Stimulated activated CD4-positive, alpha-beta T cell treated with anti-CD3 and anti-CD28 coated beads, Interleukin-1b, Interleukin-23, amount 100 ng/mL, for 24 hours (primary cell): ENCODE measurements at regions not wholly inside any gene's neighbourhood (a gene's known extent, or its start where the extent isn't known, plus 50 kb on each side); places are given as distances from the start of the nearest gene placed in this dataset.

Experiments used
- DNase-seq, 4 experiments: peaks; one replicate each; pipeline ENCODE4 v3.0.0-alpha.2; 2020; ENCODE audit warnings: low read depth in 4 of 4, low spot score in 1 of 4

- no peak for DNase-seq
These were observed 107.7 kb downstream of the LBH start for GRCh38 chr2:30339071-30339470.

DNA sequence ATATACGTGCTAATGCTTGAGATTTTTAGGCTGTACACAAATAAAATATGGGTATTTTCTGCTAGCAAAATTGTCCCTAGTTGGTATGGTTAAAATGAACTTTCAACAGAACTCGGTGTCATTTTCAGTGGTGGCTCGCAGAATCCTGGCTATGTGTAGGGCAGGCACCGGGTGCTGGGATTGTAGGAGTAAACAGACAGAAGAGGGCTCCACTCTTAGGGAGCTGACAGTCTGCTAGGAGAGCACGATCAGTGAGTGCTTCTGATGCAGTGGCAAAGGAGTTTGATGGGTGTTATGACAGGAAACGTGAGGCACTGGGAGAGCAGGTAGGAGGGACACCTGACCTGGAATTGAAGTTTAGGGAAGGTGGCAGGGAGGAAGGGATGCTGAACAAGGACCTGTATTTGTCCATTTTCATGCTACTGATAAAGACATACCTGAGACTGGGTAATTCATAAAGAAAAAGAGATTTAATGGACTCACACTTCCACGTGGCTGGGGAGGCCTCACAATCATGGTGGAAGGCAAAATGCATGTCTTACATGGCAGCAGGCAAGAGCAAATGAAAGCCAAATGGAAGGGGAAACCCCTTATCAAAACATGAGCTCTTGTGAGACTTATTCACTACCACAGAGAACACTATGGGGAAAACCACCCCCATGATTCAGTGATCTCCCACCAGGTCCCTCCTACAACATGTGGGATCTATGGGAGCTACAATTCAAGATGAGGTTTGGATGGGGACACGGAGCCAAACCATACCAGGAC, 105.4 kb upstream of the LCLAT1 start:
- DNase-seq = no peak

DNA sequence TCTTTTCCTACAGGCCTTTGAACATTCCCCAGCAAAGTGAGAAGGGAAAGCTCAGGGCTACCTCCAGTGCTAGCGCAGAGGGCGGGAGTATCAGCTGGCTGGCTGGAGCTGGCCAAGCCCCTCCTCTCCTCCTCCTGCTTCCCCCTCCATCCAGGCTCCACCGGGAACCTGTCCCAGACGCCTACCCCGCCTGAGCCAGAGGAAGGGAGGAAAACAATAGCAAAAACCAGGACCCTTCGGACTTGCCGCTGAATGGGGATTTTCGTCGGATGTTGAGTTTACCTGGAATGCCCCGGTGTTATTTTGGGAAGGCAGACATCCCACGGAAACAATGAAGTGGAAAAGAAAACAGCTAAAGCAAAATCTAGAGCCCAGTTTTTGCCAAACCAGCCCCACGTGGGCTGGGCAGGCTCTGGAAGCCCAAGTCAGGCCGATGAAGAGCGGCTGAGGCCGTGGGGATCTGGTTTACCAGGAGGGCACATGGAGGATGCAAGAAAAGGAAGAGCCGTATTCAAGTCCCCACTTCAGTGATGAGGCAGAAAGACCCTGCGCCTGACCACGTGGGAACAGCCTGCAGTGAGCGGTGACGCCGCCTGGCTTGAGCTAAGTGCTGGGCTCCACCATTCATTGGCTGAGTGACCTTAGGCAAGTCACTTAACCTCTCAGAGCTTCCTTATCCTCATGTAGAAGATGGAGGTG, 100.4 kb upstream of the LCLAT1 start:
- DNase-seq = no peak

- DNase-seq = no peak
These were observed 98.2 kb upstream of the LCLAT1 start for GRCh38 chr2:30348825-30349224.

DNA sequence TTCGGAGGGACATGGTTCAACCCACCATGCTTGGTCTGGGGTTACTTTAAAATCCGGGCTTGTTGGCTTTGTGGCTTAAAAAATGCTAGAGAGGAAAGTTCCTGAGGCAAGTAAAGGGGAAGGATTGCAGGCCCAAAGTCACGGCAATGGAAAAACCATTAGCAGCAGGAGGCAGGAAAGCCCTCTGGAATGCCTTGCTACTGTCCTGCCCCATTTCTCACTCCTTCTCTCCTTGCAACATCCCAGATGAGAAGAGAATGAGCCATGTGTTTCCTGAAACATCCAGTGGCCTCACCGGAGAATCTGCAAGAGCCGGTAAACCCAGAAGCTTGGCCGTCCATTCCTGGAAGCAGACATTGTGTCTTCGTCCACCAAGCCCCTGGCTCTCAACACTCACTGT, 97.4 kb upstream of the LCLAT1 start:
- no peak for DNase-seq

GRCh38 chr2:30351116-30351515, 95.9 kb upstream of the LCLAT1 start:
- no peak for DNase-seq

GRCh38 chr2:30351949-30352348, 95.1 kb upstream of the LCLAT1 start:
- no peak for DNase-seq

DNA sequence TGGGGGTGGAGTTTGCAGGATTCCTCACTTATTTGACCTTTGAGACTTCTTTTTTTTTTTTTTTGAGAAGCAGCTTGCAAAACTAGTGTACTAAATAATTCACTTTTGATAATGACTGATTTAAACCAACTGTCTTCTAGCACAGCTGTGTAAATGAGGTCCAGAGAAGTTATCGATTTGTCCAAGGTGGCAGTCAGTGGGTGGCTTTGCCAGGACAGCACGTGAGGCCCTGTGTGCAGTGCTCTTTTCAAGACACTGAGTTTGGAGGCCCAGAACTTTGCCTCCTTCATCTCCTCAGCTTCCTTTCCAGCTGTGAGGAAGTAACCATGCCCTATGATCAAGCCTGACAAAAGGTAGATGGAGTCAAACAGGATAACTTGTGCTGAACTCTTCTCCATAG, 92.9 kb upstream of the LCLAT1 start:
- DNase-seq = no peak

- no peak for DNase-seq
These were observed 92.4 kb upstream of the LCLAT1 start for GRCh38 chr2:30354621-30355020.

GRCh38 chr2:30355306-30355705, 91.7 kb upstream of the LCLAT1 start:
- DNase-seq = no peak

- DNase-seq = no peak
These were observed 91.0 kb upstream of the LCLAT1 start for GRCh38 chr2:30356071-30356470.

DNA sequence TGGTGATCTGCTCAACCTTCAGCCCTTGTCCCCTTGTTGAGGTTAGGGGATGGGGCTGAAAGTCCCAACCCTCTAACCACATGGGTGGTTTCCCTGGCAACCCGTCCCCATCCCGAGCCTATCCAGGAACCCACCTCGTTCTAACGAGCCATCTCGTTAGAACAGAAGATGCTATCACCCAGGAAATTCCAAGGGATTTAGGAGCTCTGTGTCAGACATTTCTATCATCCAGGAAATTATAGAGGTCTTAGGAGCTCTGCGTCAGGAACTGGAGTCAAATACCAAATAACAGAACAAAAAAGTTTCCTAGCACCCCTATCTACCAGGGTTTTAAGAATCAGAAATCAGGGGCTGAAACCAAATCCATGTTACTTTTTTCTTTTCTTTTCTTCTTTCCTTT, 90.3 kb upstream of the LCLAT1 start:
- DNase-seq = no peak

DNA sequence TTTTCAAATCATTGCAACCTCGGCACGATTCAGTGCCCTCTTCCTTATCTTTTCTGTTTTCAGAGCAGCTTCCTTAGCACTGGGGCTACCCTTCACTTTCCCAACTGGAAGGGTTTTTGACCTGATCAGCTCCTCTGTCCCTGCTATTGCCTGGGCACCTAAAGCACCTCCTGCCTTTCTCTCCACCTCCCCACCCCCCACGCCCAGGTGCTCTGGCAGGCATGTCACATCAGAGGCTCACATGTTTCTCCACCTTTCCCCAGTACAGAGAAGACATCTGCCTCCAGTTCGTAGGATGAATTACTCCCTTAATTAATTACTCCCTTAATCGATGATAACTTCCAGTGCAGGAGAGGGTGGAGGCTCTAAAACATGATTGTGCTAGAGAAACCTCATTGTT, 88.7 kb upstream of the LCLAT1 start:
- no peak for DNase-seq

DNA sequence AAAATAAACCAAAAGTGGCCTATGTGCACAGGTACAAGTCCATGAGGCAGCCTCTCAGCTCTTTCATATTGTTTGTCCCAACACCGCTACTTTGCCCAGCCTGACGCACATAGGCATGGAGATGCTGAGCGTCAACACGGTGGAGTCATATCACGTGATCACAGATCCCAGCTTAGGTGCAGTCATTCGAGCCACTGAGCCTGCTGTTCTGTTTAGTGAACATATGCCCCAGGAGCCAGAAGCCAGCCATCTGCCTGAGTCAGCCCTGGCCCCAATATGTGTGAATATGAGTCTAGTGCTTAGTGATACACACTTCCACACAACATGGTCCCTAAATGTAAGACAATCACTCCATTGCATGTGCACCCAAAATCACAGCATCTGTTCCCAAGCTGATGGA, 88.2 kb upstream of the LCLAT1 start:
- no peak for DNase-seq

DNA sequence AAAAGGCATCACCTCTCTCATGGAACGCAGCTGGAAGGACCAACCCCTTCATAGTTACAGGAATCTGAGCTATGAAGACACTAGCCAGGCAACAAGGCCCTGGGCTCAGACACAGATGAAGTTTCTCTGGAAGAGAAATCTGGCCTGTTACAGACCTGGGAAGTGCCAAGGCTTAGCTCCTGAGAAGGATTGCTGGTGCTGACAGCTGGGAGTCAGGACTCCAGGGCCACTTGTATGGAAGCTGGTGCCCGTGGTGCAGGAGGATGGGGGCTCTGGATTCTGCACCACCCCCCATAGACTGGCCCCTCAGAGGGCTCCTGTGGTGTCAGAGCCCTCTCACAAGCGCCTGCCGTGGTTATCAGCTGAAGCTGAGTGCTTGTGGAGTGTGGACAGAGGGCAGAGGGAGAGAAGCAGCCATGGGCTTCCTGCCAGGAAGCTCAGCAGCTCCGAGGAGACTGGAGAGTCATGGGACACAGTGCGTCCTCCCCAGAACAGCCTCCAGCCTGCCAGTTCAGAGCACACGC, 87.3 kb upstream of the LCLAT1 start:
- no peak for DNase-seq

GRCh38 chr2:30361751-30362394, 85.2 kb upstream of the LCLAT1 start:
- no peak for DNase-seq

- no peak for DNase-seq
These were observed 84.5 kb upstream of the LCLAT1 start for GRCh38 chr2:30362468-30363081.

GRCh38 chr2:30363406-30363805, 83.6 kb upstream of the LCLAT1 start:
- DNase-seq = no peak

DNA sequence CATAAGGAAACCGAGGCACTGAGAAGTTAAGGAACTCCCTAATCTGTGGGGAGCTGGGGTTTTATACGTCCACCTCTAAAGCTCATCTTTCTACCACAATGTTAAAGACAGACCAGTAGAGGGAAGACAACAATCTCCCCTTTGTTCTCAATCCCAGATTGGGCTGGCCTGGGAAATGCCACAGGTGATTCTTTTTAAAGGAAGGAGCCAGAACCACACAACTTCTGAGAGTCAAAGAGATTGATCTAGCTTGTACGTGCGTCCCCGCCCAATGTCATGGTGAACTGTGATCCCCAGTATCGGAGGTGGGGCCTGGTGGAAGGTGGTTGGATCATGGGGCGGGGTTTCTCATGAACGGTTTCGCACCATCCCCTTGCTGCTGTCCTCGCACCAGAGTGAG, 81.8 kb upstream of the LCLAT1 start:
- DNase-seq = no peak

DNA sequence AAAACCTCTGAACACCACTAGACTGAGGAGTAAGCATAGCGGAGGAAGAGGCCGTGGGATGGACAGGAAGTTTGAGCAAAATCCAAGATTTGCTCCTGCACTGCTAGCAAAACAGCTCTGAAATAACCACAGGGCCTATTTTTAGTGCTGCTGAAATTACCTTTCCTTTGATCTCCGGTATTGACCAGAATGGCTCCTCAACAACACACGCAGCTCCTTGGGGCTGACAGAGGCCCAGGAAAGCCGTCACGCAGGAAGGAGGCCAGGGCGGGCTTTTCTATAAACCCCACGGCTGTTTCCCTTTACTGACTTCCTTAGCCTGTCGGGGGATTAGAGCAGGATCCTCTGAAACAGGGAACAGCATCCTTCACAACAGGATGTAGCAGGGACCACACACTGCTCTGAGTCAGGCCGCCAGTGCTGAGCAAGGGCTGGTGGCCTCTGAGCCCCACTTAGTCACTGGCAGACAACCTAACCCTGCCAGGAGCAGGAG, 80.8 kb upstream of the LCLAT1 start:
- DNase-seq = no peak

GRCh38 chr2:30367232-30368070, 79.6 kb upstream of the LCLAT1 start:
- no peak for DNase-seq
